ENCODE measurements at regions not wholly inside any gene's neighbourhood (a gene's known extent, or its start where the extent isn't known, plus 50 kb on each side); places are given as distances from the start of the nearest gene placed in this dataset.

DNA sequence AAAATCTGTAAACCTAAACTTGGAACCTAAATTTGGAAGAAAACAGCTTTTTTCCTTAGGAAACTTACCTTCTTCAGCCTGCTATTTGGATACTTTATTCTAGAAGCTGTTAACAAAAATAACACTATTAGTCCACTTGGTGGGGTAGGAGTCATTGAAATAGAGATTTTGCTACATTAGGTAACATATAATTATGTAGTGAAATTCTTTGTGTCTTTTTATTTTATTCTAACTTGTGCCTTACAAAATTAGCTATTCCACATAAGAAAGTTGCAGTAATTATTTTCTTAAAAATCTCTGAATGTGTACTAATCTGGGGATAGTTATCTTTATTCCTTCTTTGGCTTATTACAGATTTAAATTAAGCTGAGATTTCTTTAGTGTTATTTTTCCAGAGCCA, 360.4 kb upstream of the ROBO2 start:
- H3K27me3 ChIP-seq (ENCODE audit: insufficient read depth, low read depth) = no peaks in the 10 kb centered on the region
- no peak overlapping the region for H3K27ac ChIP-seq
- H3K36me3 ChIP-seq (ENCODE audit: insufficient read depth) = no peaks in the 10 kb centered on the region
- H3K4me1 ChIP-seq (ENCODE audit: low read depth, poor library complexity, severe bottlenecking) = no peaks in the 10 kb centered on the region
- H2AFZ ChIP-seq (ENCODE audit: low read depth) = no peak overlapping the region
- no peak overlapping the region for H3K4me2 ChIP-seq
- no peak overlapping the region for H3K4me3 ChIP-seq (IDR thresholded peaks at IDR 0.05; ENCODE audit: insufficient read depth, low read depth, low read length)
- H4K20me1 ChIP-seq (ENCODE audit: insufficient read depth) = no peaks in the 10 kb centered on the region
- no peaks in the 10 kb centered on the region for H3K79me2 ChIP-seq (ENCODE audit: insufficient read depth, low read depth)
- H3K9ac ChIP-seq = no peak overlapping the region
- TF ChIP-seq, protein P1, sequence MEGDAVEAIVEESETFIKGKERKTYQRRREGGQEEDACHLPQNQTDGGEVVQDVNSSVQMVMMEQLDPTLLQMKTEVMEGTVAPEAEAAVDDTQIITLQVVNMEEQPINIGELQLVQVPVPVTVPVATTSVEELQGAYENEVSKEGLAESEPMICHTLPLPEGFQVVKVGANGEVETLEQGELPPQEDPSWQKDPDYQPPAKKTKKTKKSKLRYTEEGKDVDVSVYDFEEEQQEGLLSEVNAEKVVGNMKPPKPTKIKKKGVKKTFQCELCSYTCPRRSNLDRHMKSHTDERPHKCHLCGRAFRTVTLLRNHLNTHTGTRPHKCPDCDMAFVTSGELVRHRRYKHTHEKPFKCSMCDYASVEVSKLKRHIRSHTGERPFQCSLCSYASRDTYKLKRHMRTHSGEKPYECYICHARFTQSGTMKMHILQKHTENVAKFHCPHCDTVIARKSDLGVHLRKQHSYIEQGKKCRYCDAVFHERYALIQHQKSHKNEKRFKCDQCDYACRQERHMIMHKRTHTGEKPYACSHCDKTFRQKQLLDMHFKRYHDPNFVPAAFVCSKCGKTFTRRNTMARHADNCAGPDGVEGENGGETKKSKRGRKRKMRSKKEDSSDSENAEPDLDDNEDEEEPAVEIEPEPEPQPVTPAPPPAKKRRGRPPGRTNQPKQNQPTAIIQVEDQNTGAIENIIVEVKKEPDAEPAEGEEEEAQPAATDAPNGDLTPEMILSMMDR (conservative IDR thresholded peaks at IDR 0.05; ENCODE audit: low read depth, low read length) = no peak

DNA sequence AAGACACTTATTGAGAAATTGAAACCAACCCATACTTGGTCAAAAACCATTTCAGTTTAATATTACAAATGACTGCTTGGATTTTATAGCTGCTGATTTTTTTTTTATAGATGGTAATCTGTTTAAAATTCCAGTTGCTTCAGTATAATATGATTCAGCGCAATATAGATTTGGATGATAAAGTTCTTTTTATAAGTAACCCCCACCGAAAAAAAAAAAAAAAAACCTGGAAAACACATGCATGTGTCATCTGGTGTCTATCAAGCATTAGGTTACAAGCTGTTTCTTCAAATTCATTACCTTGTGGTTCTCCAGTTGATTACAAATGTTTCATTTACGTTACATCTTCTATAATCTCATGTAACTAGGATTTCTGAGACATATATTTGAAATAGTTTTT, 356.6 kb upstream of the ROBO2 start:
- H3K27ac ChIP-seq = no peak overlapping the region
- H3K79me2 ChIP-seq (ENCODE audit: insufficient read depth, low read depth) = no peaks in the 10 kb centered on the region
- H3K4me1 ChIP-seq (ENCODE audit: low read depth, poor library complexity, severe bottlenecking) = no peaks in the 10 kb centered on the region
- no peak overlapping the region for H3K9ac ChIP-seq
- no peak overlapping the region for H2AFZ ChIP-seq (ENCODE audit: low read depth)
- no peaks in the 10 kb centered on the region for H3K36me3 ChIP-seq (ENCODE audit: insufficient read depth)
- TF ChIP-seq, protein P1 (conservative IDR thresholded peaks at IDR 0.05; ENCODE audit: low read depth, low read length) = no peak
- no peaks in the 10 kb centered on the region for H3K27me3 ChIP-seq (ENCODE audit: insufficient read depth, low read depth)
- H3K4me2 ChIP-seq = no peak overlapping the region
- H4K20me1 ChIP-seq (ENCODE audit: insufficient read depth) = no peaks in the 10 kb centered on the region
- no peak overlapping the region for H3K4me3 ChIP-seq (IDR thresholded peaks at IDR 0.05; ENCODE audit: insufficient read depth, low read depth, low read length)

DNA sequence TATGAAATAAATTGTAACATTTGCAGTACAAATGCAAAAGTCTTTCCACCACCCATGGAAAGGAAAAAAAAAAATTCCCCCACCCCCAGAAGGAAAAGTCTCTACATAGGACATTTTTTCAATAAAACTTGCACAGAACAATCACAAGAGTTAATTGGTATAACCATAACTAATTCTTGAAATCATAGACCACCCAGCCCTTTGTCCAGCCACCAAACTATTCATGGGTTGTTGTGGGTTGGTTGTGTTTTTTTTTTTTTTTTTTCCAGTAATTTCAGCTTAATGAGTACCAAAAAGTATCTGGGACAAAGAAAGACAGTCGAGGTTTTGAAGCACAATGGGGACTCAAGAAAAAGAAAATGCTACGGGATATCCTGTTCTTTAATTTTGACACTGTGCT, 355.0 kb upstream of the ROBO2 start:
- Histone ChIP-seq H3K4me3 (IDR thresholded peaks at IDR 0.05; ENCODE audit: insufficient read depth, low read depth, low read length) (no peak overlapping the region), H3K36me3 (ENCODE audit: insufficient read depth) (no peaks in the 10 kb centered on the region), H3K9ac (no peak overlapping the region), H2AFZ (ENCODE audit: low read depth) (no peak overlapping the region), H3K27ac (no peak overlapping the region), H4K20me1 (ENCODE audit: insufficient read depth) (no peaks in the 10 kb centered on the region), H3K27me3 (ENCODE audit: insufficient read depth, low read depth) (no peaks in the 10 kb centered on the region), H3K4me1 (ENCODE audit: low read depth, poor library complexity, severe bottlenecking) (no peaks in the 10 kb centered on the region), H3K79me2 (ENCODE audit: insufficient read depth, low read depth) (no peaks in the 10 kb centered on the region), H3K4me2 (no peak overlapping the region)
- TF ChIP-seq, protein P1 (conservative IDR thresholded peaks at IDR 0.05; ENCODE audit: low read depth, low read length) = no peak

DNA sequence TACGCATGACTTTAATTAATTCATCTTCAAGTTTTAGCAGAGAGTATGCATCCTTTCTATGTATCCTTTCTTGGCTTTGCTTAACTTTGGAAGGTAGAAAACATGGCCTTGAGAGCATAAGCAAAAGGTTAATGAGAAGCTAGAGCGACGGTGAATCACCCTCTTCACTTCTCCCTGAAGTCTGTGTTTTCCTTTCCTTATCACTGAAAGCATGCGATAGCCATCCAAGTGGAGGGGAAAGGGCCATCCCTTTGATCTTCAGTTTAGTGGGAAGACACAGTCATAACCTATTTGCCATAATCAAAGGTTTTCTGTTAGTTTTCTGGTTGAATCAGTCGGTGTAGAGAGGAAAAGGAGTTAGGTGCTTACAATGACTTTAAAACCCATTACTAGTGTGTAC, 354.0 kb upstream of the ROBO2 start:
- Histone ChIP-seq H3K27me3 (ENCODE audit: insufficient read depth, low read depth) (no peaks in the 10 kb centered on the region), H3K4me2 (no peak overlapping the region), H3K79me2 (ENCODE audit: insufficient read depth, low read depth) (no peaks in the 10 kb centered on the region), H2AFZ (ENCODE audit: low read depth) (no peak overlapping the region), H3K4me3 (IDR thresholded peaks at IDR 0.05; ENCODE audit: insufficient read depth, low read depth, low read length) (no peak overlapping the region), H3K36me3 (ENCODE audit: insufficient read depth) (no peaks in the 10 kb centered on the region), H4K20me1 (ENCODE audit: insufficient read depth) (no peaks in the 10 kb centered on the region), H3K4me1 (ENCODE audit: low read depth, poor library complexity, severe bottlenecking) (no peaks in the 10 kb centered on the region), H3K9ac (no peak overlapping the region), H3K27ac (no peak overlapping the region)
- TF ChIP-seq, protein P1 (conservative IDR thresholded peaks at IDR 0.05; ENCODE audit: low read depth, low read length) = no peak

DNA sequence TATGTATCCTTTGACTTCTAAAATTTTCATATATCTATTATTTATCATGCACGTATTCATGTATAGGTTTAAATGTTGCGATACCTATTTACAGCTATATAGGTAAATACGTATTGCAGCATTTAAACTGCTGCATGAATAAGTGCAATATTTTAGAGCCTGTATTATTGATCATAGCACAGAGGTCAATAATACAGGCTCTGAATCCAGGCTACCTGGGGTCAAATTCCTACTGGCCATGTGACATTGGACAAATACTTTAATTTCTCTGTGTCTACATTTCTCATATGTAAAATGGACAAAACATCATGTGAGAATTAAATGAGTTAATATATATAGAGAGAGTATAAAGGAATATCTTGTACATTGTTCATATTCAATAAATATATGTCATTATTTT, 352.9 kb upstream of the ROBO2 start:
- no peak overlapping the region for H3K4me2 ChIP-seq
- no peak overlapping the region for H3K27ac ChIP-seq
- H3K27me3 ChIP-seq (ENCODE audit: insufficient read depth, low read depth) = no peaks in the 10 kb centered on the region
- no peaks in the 10 kb centered on the region for H3K79me2 ChIP-seq (ENCODE audit: insufficient read depth, low read depth)
- no peaks in the 10 kb centered on the region for H4K20me1 ChIP-seq (ENCODE audit: insufficient read depth)
- TF ChIP-seq, protein P1 (conservative IDR thresholded peaks at IDR 0.05; ENCODE audit: low read depth, low read length) = no peak
- no peak overlapping the region for H3K9ac ChIP-seq
- no peaks in the 10 kb centered on the region for H3K4me1 ChIP-seq (ENCODE audit: low read depth, poor library complexity, severe bottlenecking)
- H3K36me3 ChIP-seq (ENCODE audit: insufficient read depth) = no peaks in the 10 kb centered on the region
- H2AFZ ChIP-seq (ENCODE audit: low read depth) = no peak overlapping the region
- H3K4me3 ChIP-seq (IDR thresholded peaks at IDR 0.05; ENCODE audit: insufficient read depth, low read depth, low read length) = no peak overlapping the region
